GM12875 (cell line): ENCODE measurements at regions not wholly inside any gene's neighbourhood (a gene's known extent, or its start where the extent isn't known, plus 50 kb on each side); places are given as distances from the start of the nearest gene placed in this dataset.

ENCODE experiments used
- H3K4me3 ChIP-seq: one replicate; pipeline ENCODE4 v1.5.1; 2011; ENCODE audit warnings: low read depth, low read length, control low read depth
- TF ChIP-seq, protein P1 (sequence below): IDR thresholded peaks from 2 replicates; pipeline ENCODE4 v1.5.1; 2011; ENCODE audit warnings: low read depth, mild to moderate bottlenecking, control low read depth, inconsistent platforms, low read length, moderate library complexity, borderline replicate concordance; ENCODE audit not compliant: insufficient read depth

DNA sequence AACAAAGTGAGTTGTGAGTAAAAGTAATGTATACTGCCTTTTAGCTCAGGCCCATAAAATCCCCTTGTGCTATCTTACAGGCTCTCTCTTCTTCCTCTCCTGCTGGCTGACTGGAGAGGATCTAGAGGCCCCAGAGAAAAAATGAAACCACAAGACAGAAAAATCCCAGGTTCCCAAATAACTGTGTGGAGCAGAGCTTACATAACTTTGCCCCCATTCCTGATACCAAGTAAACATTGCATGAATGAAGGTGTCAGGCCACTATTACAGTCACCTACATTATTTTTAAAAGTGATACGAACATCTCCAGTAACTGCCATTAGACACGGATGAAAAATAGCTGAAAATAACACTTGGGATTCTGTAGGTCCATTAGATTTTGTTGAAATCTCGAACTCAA, 386.0 kb upstream of the NR5A2 start:
- no peak overlapping the region for H3K4me3 ChIP-seq
- TF ChIP-seq, protein P1, sequence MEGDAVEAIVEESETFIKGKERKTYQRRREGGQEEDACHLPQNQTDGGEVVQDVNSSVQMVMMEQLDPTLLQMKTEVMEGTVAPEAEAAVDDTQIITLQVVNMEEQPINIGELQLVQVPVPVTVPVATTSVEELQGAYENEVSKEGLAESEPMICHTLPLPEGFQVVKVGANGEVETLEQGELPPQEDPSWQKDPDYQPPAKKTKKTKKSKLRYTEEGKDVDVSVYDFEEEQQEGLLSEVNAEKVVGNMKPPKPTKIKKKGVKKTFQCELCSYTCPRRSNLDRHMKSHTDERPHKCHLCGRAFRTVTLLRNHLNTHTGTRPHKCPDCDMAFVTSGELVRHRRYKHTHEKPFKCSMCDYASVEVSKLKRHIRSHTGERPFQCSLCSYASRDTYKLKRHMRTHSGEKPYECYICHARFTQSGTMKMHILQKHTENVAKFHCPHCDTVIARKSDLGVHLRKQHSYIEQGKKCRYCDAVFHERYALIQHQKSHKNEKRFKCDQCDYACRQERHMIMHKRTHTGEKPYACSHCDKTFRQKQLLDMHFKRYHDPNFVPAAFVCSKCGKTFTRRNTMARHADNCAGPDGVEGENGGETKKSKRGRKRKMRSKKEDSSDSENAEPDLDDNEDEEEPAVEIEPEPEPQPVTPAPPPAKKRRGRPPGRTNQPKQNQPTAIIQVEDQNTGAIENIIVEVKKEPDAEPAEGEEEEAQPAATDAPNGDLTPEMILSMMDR: no peak

DNA sequence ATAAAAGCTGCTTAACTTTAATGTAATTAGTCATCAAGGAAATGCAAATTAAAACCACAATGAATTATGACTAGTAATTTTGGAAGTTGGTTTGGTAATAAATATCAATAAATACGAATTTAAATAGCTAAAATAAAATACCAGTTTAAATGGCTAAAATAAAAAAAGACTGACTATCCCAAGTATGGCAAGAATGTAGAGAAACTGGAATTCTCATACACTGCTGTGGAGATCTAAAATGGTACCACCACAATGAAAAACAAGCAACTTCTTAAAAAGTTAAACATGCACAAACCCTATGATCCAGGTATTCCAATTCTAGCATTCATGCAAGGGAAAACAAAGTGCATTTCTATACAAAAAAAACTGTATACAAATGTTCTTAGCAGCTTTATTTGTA, 382.6 kb upstream of the NR5A2 start:
- H3K4me3 ChIP-seq: no peak overlapping the region
- TF ChIP-seq, protein P1: no peak

DNA sequence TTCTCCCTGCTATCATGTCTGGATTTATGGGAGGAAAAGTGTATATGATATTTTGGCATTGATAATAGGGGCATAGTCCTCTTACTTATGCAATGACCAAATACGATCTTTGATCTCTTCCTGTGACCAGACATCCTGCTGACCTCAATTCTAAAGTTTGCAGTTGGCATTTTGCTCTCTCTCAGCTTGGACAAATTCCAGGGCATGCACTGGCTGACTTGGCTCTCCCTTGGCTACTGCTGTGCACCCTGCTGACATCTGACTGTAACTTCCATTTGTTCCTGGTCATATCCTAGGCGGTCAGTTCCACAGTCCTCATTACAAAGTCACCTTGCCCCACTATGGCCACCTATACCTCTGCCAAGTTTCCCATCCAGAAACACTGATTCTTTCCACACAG, 380.7 kb upstream of the NR5A2 start:
- H3K4me3 ChIP-seq: no peak overlapping the region
- TF ChIP-seq, protein P1: no peak

DNA sequence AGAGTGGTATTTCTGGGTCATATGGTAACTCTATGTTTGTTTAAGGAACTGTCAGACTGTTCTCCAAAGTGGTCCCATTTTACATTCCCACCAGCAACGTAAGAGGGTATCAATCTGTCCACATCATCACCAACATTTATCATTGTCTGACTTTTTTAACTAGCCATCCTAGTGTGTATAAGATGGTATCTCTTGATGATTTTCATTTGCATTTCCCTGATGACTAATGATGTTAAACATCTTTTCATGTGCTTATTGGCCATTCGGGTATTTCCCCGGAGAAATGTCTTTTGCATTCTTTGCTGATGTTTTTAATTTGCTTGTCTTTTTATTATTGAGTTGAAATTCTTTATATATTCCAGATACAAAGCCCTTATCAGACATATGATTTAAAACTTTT, 370.1 kb upstream of the NR5A2 start:
- TF ChIP-seq, protein P1: no peak

DNA sequence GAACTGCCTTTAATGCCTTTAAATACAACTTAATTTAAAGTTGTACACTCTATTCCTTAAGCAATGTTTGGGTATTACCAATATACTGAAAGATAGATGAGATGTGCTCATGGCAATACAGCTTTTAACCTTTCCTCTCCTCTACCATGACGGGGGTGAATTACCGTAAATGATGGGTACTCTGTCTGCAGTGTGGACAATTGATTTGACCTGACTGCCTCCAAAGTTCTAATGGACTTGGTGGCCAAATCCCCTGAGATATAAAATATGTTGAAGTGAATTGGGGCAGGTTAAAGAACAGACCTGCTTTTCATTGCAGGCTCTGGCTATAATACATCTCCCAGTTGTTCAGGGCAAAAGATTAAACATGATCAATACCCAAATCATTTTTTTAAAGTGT, 367.4 kb upstream of the NR5A2 start:
- H3K4me3 ChIP-seq: no peak overlapping the region
- TF ChIP-seq, protein P1: no peak

More for the DNA sequence above, 370.1 kb upstream of the NR5A2 start:
- no peak overlapping the region for H3K4me3 ChIP-seq

DNA sequence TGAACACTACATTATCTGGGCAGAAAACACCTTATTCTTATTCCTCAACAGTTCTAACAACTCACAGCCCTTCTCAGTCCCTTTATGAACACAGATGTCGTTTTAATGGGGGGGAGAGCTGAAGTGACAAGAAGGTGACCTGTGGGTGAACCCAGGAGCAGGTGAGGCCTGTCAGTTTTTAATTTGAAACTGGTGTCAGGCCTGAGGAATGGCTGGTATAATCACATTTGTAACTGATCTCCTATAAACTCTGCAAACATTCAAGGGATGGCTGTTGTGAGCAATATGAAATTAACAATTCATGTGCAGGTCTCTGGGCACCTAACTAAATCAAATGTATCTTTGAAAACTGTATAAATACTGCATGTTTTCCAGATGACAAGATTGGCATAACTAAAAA, 362.1 kb upstream of the NR5A2 start:
- TF ChIP-seq, protein P1: no peak
- H3K4me3 ChIP-seq: no peak overlapping the region

DNA sequence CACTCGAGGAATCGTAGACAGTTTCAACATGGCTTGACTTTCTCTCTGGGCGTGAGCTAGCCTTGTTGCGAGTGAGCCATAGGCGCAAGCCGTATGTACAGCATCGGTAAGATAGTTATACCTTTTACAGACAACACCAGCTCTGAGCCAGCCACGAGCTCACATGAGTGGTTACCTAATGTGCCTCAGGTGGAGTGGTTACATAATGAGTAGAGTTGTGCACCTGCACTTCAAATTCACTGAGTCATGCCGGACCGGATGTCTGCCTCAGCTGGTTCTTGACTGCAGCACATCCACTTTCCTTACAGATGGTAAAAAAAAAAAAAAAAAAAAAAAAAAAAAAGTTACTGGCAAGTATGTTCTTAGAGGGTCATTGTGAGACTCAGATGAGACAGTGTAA, 360.4 kb upstream of the NR5A2 start:
- no peak overlapping the region for H3K4me3 ChIP-seq
- TF ChIP-seq, protein P1: no peak
